Keratinocyte (primary cell): ENCODE measurements at regions not wholly inside any gene's neighbourhood (a gene's known extent, or its start where the extent isn't known, plus 50 kb on each side); places are given as distances from the start of the nearest gene placed in this dataset.
"Not testable (repeated sequence)": the region's sequence is repeated elsewhere in the genome, so short reads cannot be mapped to it uniquely, and the experiment has no call there.

Experiments used
- CTCF ChIP-seq, 3 experiments: IDR thresholded peaks in 1 of 3; conservative IDR thresholded peaks in 1 of 3; optimal IDR thresholded peaks in 1 of 3; 2 replicates in 2 of 3; 3 replicates in 1 of 3; pipeline versions ENCODE3 to v1.5.1; 2011; ENCODE audit warnings: low read length in 3 of 3, mild to moderate bottlenecking in 3 of 3, moderate library complexity in 2 of 3, control low read depth in 1 of 3, inconsistent platforms in 1 of 3; ENCODE audit not compliant: insufficient read depth in 2 of 3; ENCODE audit errors: extremely low read depth in 1 of 3
- EZH2 ChIP-seq: IDR thresholded peaks from one replicate; pipeline ENCODE4 v1.6.1; 2012; ENCODE audit warnings: inconsistent platforms, mild to moderate bottlenecking, low read length, moderate library complexity

- not testable (repeated sequence) for TF ChIP-seq CTCF (optimal IDR thresholded peaks at IDR 0.05 in 1 of 3, IDR thresholded peaks at IDR 0.05 in 1 of 3, conservative IDR thresholded peaks at IDR 0.05 in 1 of 3; ENCODE audit: extremely low read depth in 1 of 3, insufficient read depth in 2 of 3, low read length in 3 of 3); EZH2
Measured at GRCh38 chr2:188035377-188035776, 256.3 kb upstream of the GULP1 start.
